Urinary bladder (tissue), 3 donors: ENCODE measurements at regions not wholly inside any gene's neighbourhood (a gene's known extent, or its start where the extent isn't known, plus 50 kb on each side); places are given as distances from the start of the nearest gene placed in this dataset.

ENCODE experiments used
- DNase-seq: peaks from one replicate; pipeline ENCODE4 v3.0.0-alpha.2; 2015; ENCODE audit errors: extremely low spot score
- H3K27ac ChIP-seq: one replicate; pipeline ENCODE4 v1.5.1; 2013; ENCODE audit warnings: low read depth, mild to moderate bottlenecking, moderate library complexity
- H3K36me3 ChIP-seq: one replicate; pipeline ENCODE4 v1.6.1; 2013; ENCODE audit warnings: mild to moderate bottlenecking, moderate library complexity; ENCODE audit not compliant: insufficient read depth
- H3K4me1 ChIP-seq: one replicate; pipeline ENCODE4 v1.6.1; 2013; ENCODE audit warnings: mild to moderate bottlenecking, moderate library complexity; ENCODE audit not compliant: insufficient read depth
- H3K4me3 ChIP-seq: one replicate; pipeline ENCODE4 v1.5.1; 2013; ENCODE audit warnings: low read depth, low read length
- WGBS: extraction: QIAGEN DNeasy Blood & Tissue Kit; methylation state at CpG from one replicate; pipeline ENCODE4 v1.1.7; 2013; 5-methylcytosine and 5-hydroxymethylcytosine counted together
- donor health status: healthy with polysubstance abuse.
- donor health status: healthy.

DNA sequence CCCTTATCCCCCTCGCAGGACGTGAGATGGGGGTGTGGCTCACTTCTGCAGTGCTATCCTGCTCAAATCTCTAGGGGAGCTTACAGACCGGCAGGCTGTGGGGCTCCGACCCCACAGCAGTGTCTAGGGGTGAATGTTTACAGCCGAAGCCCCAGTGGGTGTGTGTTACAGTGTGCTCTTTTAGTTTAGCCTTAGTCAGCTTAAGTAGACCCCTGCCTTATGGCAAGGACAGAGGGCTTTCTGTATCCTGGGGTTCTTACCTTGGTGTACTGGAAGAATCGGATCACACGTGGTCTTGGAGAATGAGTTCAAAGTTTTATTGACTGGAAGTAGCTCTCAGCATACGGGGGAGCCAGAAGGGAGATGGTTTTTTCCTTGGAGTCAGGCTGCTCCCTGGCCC, 348.2 kb upstream of the GYPC start:
- 57% methylated on average over 8 of the region's 8 CpGs for WGBS
- no peak for DNase-seq
- H3K4me3 ChIP-seq, result no peak overlapping the region

DNA sequence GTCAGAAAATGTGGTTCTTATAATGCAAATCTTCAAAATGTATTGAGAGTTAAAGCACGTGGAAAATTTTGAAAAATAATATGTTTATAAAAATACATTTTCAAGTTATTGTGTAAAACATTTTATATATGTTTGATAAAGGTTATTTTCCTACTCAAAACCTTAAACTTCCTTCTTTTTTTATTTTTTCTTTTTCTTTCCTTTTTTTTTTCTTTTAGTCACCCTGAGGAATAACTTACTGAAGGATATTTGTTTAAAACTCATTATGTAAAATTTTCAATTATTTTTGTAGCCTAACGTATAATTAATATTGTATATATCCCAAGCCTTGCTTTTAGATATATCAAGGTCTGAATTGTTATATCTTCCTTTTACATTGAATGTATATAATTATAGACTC, 346.8 kb upstream of the GYPC start:
- Histone ChIP-seq H3K36me3 (no peaks in the 10 kb centered on the region), H3K27ac (no peak overlapping the region), H3K4me3 (no peak overlapping the region), H3K4me1 (no peaks in the 10 kb centered on the region)
- DNase-seq, result no peak
- WGBS, result 90% methylated on average over 2 of the region's 2 CpGs

More for the DNA sequence above, 348.2 kb upstream of the GYPC start:
- H3K27ac ChIP-seq, result no peak overlapping the region
- H3K4me1 ChIP-seq, result no peaks in the 10 kb centered on the region
- H3K36me3 ChIP-seq, result no peaks in the 10 kb centered on the region

DNA sequence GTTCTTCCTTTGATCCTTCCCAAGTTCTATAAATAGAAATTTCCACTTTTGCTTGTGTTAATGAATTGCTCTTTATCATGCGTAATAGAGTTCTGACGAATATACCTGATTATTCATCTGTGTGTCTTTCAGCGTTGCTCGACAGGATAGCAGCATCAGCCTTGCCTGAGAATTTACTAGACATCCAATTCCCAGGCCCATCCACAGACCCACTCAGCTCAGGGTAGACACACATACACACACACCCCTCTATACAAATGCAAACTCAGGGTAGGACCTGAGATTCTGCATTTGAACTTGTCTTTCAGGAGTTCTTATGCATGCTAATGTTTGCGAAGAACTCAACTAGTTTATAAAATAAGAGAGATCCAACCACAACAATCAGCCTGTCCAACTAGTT, 343.4 kb upstream of the GYPC start:
- H3K4me1 ChIP-seq, result no peaks in the 10 kb centered on the region
- no peak overlapping the region for H3K27ac ChIP-seq
- no peak for DNase-seq
- WGBS, result 82% methylated on average over 5 of the region's 5 CpGs
- H3K4me3 ChIP-seq, result no peak overlapping the region
- H3K36me3 ChIP-seq, result no peaks in the 10 kb centered on the region

DNA sequence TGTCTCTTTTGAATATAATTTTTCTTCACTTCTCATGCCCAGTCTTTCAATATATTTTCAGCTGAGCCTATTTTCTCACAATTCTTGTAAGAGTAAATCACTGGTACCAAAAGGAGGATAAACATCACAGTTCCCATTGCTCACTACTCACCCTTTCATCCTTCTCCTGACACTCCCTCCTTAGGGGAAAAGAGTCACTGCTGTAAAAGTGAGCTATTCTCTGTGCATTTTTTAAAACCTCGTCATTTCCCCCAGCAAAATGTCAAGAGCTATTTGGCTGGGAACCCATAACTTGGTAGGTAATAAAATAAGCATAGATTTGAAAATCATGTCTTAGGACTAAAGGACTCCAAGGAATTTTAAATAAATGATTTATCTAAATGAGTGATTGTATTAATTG, 340.1 kb upstream of the GYPC start:
- no peaks in the 10 kb centered on the region for H3K4me1 ChIP-seq
- no peak overlapping the region for H3K27ac ChIP-seq
- H3K36me3 ChIP-seq, result no peaks in the 10 kb centered on the region
- H3K4me3 ChIP-seq, result no peak overlapping the region
- WGBS, result 49% methylated on average over 1 of the region's 1 CpG
- no peak for DNase-seq

DNA sequence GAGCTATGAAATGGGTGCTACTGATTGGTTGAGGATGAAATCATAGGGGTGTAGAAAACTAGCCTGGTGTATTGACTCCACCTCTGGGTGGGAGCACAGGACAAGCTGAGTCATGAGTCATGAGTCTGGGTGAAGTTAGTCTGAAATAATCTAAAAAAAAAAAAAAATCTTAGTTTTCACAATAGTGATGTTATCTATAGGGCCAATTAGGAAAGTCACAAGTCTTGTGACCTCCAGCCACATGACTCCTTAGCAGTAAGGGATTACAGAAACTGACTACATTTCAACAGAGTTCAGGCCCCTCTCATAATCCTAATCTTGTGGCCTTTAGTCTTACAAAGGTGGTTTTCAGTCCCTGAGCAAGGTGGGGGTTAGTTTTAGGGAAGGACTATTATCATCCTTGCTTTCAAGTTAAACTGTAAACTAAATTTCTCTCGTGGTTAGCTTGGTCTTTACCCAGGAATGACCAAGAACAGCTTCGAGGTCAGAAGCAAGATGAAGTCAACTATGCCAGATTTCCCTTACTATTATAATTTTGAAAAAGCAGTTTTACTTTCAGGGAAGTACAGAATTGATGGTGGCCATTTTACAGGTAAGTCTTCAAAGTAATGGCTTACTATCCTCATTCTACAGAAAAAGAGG, 338.0 kb upstream of the GYPC start:
- H3K27ac ChIP-seq, result no peak overlapping the region
- DNase-seq, result no peak
- no peak overlapping the region for H3K4me3 ChIP-seq
- H3K4me1 ChIP-seq, result no peaks in the 10 kb centered on the region
- WGBS, result 73% methylated on average over 2 of the region's 2 CpGs
- H3K36me3 ChIP-seq, result no peaks in the 10 kb centered on the region

DNA sequence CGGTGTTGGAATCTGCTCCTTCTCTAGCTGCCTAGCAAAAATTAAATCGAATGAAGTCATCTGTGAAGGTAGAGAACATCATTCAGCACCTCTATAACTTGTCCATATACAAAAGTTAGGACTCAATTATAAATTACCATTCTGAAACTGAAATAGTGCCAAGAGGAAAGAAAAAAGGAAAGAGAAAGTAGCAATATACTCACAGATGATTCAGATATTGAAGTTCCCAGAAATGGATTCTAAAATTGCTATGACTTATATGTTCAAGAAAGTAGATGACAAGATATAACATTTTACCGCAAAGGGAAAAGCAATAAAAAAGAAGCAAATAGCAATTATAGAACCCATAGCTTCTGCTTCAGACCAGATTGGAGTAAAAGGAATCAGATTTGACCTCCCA, 333.6 kb upstream of the GYPC start:
- H3K4me3 ChIP-seq, result no peak overlapping the region
- H3K36me3 ChIP-seq, result no peaks in the 10 kb centered on the region
- DNase-seq, result no peak
- H3K4me1 ChIP-seq, result no peaks in the 10 kb centered on the region
- H3K27ac ChIP-seq, result no peak overlapping the region
- WGBS, result 93% methylated on average over 3 of the region's 3 CpGs

DNA sequence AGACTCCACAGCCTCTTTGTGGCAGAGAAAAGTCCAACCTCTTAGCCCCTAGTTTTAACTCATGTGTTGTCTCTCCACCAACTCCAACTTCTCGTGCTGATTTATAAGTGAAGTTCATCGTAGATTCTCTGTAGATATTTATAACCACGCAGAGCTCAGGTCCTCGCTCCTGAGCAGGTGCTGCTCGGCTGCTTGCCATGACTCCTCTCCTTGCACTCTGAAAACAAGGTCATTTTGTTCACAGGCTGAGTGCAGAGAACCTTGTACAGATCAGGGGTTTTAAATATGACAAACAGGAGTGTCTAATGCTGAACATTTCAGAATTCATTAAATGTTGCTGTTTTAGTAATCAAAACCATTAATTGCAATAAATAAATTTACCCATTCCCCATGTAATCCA, 330.8 kb upstream of the GYPC start:
- Histone ChIP-seq H3K27ac (no peak overlapping the region), H3K36me3 (no peaks in the 10 kb centered on the region), H3K4me1 (no peaks in the 10 kb centered on the region), H3K4me3 (no peak overlapping the region)
- WGBS, result 86% methylated on average over 5 of the region's 5 CpGs
- DNase-seq, result no peak

DNA sequence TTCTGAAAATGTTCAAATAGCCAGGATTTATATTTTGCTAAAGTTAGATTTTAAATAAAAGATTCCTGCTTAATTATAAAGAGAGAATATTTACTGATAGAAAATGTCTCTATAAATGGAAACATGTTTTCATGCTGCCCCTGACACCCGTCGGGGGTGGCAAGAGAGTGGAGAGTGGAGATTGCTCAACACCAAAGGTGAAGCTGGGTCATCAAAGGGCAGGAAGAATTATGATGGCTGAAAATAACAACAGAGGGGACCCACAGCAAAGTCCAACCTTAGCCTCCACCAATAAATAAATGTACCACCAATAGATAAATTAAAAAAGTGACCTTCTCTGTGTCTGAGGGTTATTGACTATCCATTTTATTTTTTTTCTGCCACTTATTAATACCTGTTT, 326.8 kb upstream of the GYPC start:
- Histone ChIP-seq H3K4me1 (no peaks in the 10 kb centered on the region), H3K36me3 (no peaks in the 10 kb centered on the region), H3K4me3 (no peak overlapping the region), H3K27ac (no peak overlapping the region)
- DNase-seq, result no peak
- WGBS, result 85% methylated on average over 2 of the region's 2 CpGs

DNA sequence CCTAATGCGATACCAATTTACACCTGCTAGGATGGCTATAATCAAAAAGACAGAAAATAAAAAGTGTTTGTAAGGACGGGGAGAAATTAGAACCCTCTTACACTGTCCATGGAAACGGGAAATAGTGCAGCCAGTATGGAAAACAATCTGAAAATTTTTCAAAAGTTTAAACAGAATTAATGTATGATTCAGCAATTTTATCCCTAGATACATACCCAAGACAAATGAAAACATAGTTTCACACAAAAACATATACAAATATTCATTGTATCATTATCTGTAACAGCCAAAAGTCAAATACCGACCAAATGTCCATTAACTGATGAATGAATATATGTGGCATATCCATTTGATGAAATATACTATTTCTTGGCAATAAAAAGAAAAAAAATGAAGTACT, 313.5 kb upstream of the GYPC start:
- 92% methylated on average over 4 of the region's 4 CpGs for WGBS
- Histone ChIP-seq H3K4me3 (no peak overlapping the region), H3K36me3 (no peaks in the 10 kb centered on the region), H3K4me1 (no peaks in the 10 kb centered on the region), H3K27ac (no peak overlapping the region)
- DNase-seq, result no peak

DNA sequence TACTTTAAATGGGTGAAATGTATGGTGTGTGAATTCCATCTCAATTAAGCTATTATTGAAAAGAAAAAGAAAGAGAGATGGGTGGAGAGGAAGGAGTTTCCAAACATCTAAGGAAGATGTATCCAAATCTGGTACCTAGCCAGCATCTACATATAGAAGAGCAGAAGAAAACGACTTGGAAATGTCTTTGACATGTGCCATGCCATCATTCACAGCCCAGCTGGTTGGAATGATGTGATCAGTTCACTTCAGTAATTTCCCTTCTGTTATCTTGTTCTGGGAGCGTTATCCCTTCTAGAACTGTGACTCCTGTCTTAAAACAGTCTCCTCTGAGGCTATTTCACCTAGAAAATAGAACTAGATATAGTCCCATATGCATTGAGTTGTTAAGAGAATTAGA, 312.8 kb upstream of the GYPC start:
- H3K4me1 ChIP-seq, result no peaks in the 10 kb centered on the region
- no peaks in the 10 kb centered on the region for H3K36me3 ChIP-seq
- DNase-seq, result no peak
- no peak overlapping the region for H3K4me3 ChIP-seq
- H3K27ac ChIP-seq, result no peak overlapping the region
- WGBS, result 67% methylated on average over 2 of the region's 2 CpGs

DNA sequence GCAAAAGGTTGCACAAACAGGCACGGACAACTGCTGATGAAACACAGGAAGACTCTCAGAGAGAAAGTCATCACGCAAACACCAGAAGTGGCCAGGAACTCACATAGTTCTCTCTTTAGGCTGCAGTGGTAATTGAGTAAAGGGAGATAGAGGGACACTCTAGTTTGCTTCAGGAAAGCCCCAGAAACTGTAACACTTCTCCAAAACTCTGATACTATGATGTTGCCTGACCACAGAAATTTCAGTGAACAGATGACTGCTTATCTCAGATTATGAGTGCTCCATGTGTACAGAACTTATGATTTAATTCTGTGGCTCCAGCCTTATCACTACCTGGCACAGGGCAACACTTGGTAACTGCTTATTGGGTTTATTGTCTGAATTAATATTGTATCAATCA, 311.5 kb upstream of the GYPC start:
- no peak overlapping the region for H3K4me3 ChIP-seq
- WGBS, result 78% methylated on average over 2 of the region's 2 CpGs

DNA sequence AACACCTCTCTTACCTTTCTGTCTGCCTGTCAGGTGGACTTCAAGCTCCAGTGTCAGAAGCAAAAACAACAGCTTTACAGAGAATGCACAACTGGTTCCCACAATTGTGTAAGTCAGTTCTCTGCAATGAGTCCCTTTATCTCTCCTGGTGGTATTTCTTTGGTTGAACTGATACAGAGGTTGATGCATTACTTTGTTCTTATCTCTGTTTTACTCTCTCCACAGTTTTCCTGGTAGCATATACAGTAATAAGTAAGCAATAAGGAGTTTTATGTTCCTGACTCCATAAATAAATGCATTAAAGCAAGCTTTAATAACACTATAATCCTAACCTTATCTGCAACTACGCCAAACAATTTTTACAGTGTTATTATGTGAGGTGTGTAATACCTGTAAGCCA, 310.3 kb upstream of the GYPC start:
- Histone ChIP-seq H3K27ac (no peak overlapping the region), H3K4me3 (no peak overlapping the region), H3K36me3 (no peaks in the 10 kb centered on the region), H3K4me1 (no peaks in the 10 kb centered on the region)
- DNase-seq, result no peak
- 38% methylated on average over 1 of the region's 1 CpG for WGBS

More for the DNA sequence above, 311.5 kb upstream of the GYPC start:
- Histone ChIP-seq H3K27ac (no peak overlapping the region), H3K36me3 (no peaks in the 10 kb centered on the region), H3K4me1 (no peaks in the 10 kb centered on the region)
- DNase-seq, result no peak

DNA sequence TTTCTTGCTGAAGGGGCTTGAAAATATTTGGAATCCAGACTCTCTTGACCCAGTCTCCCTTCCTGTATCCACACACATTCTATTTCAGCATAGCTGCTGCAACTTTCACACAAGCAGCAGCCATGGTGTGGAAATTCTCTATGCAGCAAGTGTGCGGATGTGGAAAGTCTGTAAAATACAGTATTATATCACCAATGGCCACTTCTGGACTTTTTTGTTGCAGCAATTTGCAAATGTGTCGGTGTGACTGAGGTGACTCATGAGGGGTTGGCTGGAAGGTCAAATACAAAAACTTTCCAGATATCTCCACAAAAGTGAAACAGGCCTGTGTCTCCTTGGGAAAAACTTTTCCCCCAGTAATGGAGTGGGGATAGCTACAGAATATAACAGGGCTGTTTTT, 299.3 kb upstream of the GYPC start:
- WGBS, result 79% methylated on average over 2 of the region's 2 CpGs
- no peak for DNase-seq
- H3K36me3 ChIP-seq, result no peaks in the 10 kb centered on the region

DNA sequence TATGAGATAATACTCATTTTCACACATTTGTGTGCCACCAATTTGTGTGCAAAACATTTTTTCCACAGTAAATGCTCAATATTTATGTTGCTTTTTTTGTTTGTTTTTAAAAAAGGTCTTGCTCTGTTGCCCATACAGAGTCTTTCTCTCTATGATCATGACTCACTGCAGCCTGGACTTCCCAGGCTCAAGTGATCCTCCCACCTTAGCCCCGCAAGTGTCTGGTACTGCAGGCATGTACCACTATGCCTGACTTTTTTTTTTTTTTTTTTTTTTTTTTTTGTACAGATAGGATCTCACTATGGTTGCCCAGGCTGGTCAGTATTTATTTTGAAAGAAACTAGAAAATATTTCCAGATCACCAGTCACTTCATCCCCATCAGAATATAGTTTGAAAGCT, 297.8 kb upstream of the GYPC start:
- Histone ChIP-seq H3K4me1 (no peaks in the 10 kb centered on the region), H3K36me3 (no peaks in the 10 kb centered on the region), H3K4me3 (no peak overlapping the region), H3K27ac (no peak overlapping the region)
- no peak for DNase-seq
- 72% methylated on average over 1 of the region's 1 CpG for WGBS

More for the DNA sequence above, 299.3 kb upstream of the GYPC start:
- no peaks in the 10 kb centered on the region for H3K4me1 ChIP-seq
- no peak overlapping the region for H3K4me3 ChIP-seq
- no peak overlapping the region for H3K27ac ChIP-seq

DNA sequence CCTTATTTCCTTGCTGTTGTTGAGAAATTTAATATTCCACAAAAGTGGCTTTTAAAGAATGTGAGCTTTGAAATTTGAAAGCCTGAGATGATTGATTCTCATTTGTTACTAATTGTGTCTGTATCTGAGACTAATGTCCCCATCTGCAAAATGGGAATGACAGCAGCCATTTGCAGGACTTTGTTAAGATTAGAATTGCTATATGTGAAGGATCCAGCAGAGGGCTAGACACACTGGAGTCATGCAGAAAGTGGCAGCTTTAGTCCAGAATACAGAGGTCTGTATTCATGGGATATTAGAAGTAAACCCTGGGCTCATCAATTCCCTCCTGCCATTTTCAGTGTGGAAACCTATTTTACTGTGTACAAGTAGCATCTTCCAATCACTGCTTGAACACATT, 296.5 kb upstream of the GYPC start:
- Histone ChIP-seq H3K4me3 (no peak overlapping the region), H3K27ac (no peak overlapping the region), H3K36me3 (no peaks in the 10 kb centered on the region), H3K4me1 (no peaks in the 10 kb centered on the region)
- no peak for DNase-seq
